GM12878 (cell line): ENCODE measurements at regions not wholly inside any gene's neighbourhood (a gene's known extent, or its start where the extent isn't known, plus 50 kb on each side); places are given as distances from the start of the nearest gene placed in this dataset.

Source experiments
- EP300 ChIP-seq, 2 experiments: fragments of 150-350 bp in 1 of 2; IDR thresholded peaks; 2 replicates each; pipeline ENCODE4 v1.6.1; 2011 to 2012; ENCODE audit warnings: low read depth in 2 of 2, low read length in 2 of 2, borderline replicate concordance in 1 of 2, improper control_type of control experiment in 1 of 2, inconsistent platforms in 1 of 2; ENCODE audit not compliant: control insufficient read depth in 1 of 2
- EZH2 ChIP-seq: IDR thresholded peaks from 2 replicates; pipeline ENCODE4 v1.6.1; 2012; ENCODE audit warnings: low read depth, mild to moderate bottlenecking, control low read depth, inconsistent platforms, low read length, borderline replicate concordance; ENCODE audit not compliant: control insufficient read depth
- MYC ChIP-seq: IDR thresholded peaks from 2 replicates; pipeline ENCODE4 v1.6.1; 2011; ENCODE audit warnings: mild to moderate bottlenecking, low read length, moderate library complexity, inconsistent platforms; ENCODE audit not compliant: insufficient read depth, insufficient replicate concordance, insufficient read length, severe bottlenecking
- POLR2A ChIP-seq: IDR thresholded peaks from 2 replicates; pipeline ENCODE4 v1.6.1; 2011; ENCODE audit warnings: low read depth, mild to moderate bottlenecking, low read length
- TF ChIP-seq, protein P1 (sequence below): fragments of 450-650 bp; formaldehyde crosslinking; IDR thresholded peaks from 2 replicates; pipeline ENCODE4 v1.4.0; 2020; ENCODE audit warnings: mild to moderate bottlenecking, moderate library complexity
- TF ChIP-seq, protein P2 (sequence below), 3 experiments: IDR thresholded peaks in 2 of 3; conservative IDR thresholded peaks in 1 of 3; 2 replicates each; pipeline ENCODE4 v1.5.1; 2011; ENCODE audit warnings: low read depth in 3 of 3, low read length in 3 of 3, mild to moderate bottlenecking in 3 of 3, control low read depth in 2 of 3, moderate library complexity in 2 of 3, inconsistent platforms in 1 of 3, mixed read lengths in 1 of 3; ENCODE audit not compliant: control insufficient read depth in 2 of 3, insufficient read depth in 1 of 3; ENCODE audit errors: extremely low read depth in 1 of 3

DNA sequence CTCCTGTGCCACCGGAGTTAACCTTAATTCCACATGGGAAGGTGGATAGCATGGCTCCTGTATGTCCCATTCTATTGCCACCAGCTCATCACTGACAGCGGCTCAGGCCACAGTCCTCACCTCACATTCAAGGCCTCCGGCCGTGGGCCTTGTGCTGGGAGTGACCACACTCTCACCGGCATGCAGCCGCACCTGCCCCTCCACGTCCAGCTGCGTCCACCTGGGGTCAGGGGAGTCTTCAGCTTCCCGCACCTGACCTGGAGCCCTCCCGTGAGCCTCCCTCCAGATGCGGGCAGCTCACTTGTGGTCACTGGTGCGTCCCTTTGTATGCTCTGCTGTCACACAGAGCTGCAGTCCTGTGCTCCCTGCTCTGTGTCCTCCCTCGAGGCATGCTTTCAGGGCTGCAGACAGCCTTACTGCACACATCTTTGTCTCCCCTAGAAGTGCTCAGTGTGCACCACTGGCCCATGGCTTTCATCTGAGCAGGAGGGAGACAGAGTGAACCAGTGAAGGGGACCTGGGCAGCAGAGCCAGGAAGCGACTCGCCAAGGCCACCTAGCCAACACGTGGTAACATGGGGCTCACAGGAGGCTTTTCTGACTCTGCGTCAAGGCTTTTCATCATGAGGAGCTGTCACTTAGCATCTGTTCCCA, 210.1 kb downstream of the ERCC6L2 start:
- no peak for TF ChIP-seq EZH2
- TF ChIP-seq, protein P1, sequence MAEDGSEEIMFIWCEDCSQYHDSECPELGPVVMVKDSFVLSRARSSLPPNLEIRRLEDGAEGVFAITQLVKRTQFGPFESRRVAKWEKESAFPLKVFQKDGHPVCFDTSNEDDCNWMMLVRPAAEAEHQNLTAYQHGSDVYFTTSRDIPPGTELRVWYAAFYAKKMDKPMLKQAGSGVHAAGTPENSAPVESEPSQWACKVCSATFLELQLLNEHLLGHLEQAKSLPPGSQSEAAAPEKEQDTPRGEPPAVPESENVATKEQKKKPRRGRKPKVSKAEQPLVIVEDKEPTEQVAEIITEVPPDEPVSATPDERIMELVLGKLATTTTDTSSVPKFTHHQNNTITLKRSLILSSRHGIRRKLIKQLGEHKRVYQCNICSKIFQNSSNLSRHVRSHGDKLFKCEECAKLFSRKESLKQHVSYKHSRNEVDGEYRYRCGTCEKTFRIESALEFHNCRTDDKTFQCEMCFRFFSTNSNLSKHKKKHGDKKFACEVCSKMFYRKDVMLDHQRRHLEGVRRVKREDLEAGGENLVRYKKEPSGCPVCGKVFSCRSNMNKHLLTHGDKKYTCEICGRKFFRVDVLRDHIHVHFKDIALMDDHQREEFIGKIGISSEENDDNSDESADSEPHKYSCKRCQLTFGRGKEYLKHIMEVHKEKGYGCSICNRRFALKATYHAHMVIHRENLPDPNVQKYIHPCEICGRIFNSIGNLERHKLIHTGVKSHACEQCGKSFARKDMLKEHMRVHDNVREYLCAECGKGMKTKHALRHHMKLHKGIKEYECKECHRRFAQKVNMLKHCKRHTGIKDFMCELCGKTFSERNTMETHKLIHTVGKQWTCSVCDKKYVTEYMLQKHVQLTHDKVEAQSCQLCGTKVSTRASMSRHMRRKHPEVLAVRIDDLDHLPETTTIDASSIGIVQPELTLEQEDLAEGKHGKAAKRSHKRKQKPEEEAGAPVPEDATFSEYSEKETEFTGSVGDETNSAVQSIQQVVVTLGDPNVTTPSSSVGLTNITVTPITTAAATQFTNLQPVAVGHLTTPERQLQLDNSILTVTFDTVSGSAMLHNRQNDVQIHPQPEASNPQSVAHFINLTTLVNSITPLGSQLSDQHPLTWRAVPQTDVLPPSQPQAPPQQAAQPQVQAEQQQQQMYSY (CRISPR knock-in tag): no peak
- TF ChIP-seq, protein P2, sequence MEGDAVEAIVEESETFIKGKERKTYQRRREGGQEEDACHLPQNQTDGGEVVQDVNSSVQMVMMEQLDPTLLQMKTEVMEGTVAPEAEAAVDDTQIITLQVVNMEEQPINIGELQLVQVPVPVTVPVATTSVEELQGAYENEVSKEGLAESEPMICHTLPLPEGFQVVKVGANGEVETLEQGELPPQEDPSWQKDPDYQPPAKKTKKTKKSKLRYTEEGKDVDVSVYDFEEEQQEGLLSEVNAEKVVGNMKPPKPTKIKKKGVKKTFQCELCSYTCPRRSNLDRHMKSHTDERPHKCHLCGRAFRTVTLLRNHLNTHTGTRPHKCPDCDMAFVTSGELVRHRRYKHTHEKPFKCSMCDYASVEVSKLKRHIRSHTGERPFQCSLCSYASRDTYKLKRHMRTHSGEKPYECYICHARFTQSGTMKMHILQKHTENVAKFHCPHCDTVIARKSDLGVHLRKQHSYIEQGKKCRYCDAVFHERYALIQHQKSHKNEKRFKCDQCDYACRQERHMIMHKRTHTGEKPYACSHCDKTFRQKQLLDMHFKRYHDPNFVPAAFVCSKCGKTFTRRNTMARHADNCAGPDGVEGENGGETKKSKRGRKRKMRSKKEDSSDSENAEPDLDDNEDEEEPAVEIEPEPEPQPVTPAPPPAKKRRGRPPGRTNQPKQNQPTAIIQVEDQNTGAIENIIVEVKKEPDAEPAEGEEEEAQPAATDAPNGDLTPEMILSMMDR (IDR thresholded peaks at IDR 0.05 in 2 of 3, conservative IDR thresholded peaks at IDR 0.05 in 1 of 3; ENCODE audit: control insufficient read depth in 2 of 3, extremely low read depth in 1 of 3, insufficient read depth in 1 of 3, low read depth in 3 of 3, low read length in 3 of 3): no peak
- no peak for TF ChIP-seq POLR2A
- TF ChIP-seq EP300 (IDR thresholded peaks at IDR 0.05; ENCODE audit: borderline replicate concordance in 1 of 2, control insufficient read depth in 1 of 2, low read depth in 2 of 2, low read length in 2 of 2): no peak
- no peak for TF ChIP-seq MYC
